Activated CD8-positive, alpha-beta T cell treated with anti-CD3 and anti-CD28 coated beads, Interleukin-2, amount 10 ng/mL, durations not matched to agents 7 days and 5 days (primary cell): ENCODE measurements at regions not wholly inside any gene's neighbourhood (a gene's known extent, or its start where the extent isn't known, plus 50 kb on each side); places are given as distances from the start of the nearest gene placed in this dataset.

Experiments used
- ATAC-seq: fragments of 150-1000 bp; cut with Tn5 transposase; one replicate; pipeline ENCODE4 v1.10.0; 2021; ENCODE audit warnings: moderate library complexity
- CTCF ChIA-PET: fragments of 350-600 bp; sonication (Branson Sonifier 250); formaldehyde crosslinking; loops from one replicate; lab custom pipeline; 2021; ENCODE audit warnings: antibody characterized with exemption; lab: Charles Lee
- POLR2A ChIA-PET: fragments of 350-600 bp; sonication (Branson Sonifier 250); formaldehyde crosslinking; loops from one replicate; lab custom pipeline; 2021; ENCODE audit warnings: antibody characterized with exemption; lab: Charles Lee
- DNase-seq: peaks from one replicate; pipeline ENCODE4 v3.0.0-alpha.2; 2020
- H3K27ac Mint-ChIP-seq: one replicate; pipeline ENCODE4 v1.8.0; 2021; ENCODE audit warnings: mild to moderate bottlenecking, mixed read lengths
- H3K27me3 Mint-ChIP-seq: one replicate; pipeline ENCODE4 v1.8.0; 2021; ENCODE audit warnings: low read depth, mixed read lengths
- H3K36me3 Mint-ChIP-seq: one replicate; pipeline ENCODE4 v1.8.0; 2021; ENCODE audit warnings: low read depth, mixed read lengths
- H3K4me1 Mint-ChIP-seq: one replicate; pipeline ENCODE4 v1.8.0; 2021; ENCODE audit warnings: low read depth, mixed read lengths
- H3K4me3 Mint-ChIP-seq: one replicate; pipeline ENCODE4 v1.8.0; 2021; ENCODE audit warnings: mild to moderate bottlenecking, mixed read lengths
- H3K9me3 Mint-ChIP-seq: one replicate; pipeline ENCODE4 v1.8.0; 2022; ENCODE audit warnings: mixed read lengths; ENCODE audit not compliant: insufficient read depth

- DNase-seq = no peak
- no peaks in the 10 kb centered on the region for H3K36me3 Mint-ChIP-seq
Measured at GRCh38 chr10:58885146-58885545, 291.3 kb upstream of the PHYHIPL start.

GRCh38 chr10:58885686-58886345, 290.6 kb upstream of the PHYHIPL start:
- ATAC-seq = no peak
- H3K36me3 Mint-ChIP-seq = no peaks in the 10 kb centered on the region
- H3K9me3 Mint-ChIP-seq = no peaks in the 10 kb centered on the region
- CTCF ChIA-PET = no interaction called here
- H3K27ac Mint-ChIP-seq = no peak overlapping the region
- POLR2A ChIA-PET = no interaction called here
- DNase-seq = no peak
- no peaks in the 10 kb centered on the region for H3K4me1 Mint-ChIP-seq
- no peak overlapping the region for H3K4me3 Mint-ChIP-seq
- H3K27me3 Mint-ChIP-seq = no peaks in the 10 kb centered on the region

More at GRCh38 chr10:58885146-58885545, 291.3 kb upstream of the PHYHIPL start:
- no peaks in the 10 kb centered on the region for H3K27me3 Mint-ChIP-seq
- H3K4me3 Mint-ChIP-seq = no peak overlapping the region
- H3K27ac Mint-ChIP-seq = no peak overlapping the region
- ChIA-PET POLR2A (no interaction called here), CTCF (no interaction called here)
- no peak for ATAC-seq
- H3K4me1 Mint-ChIP-seq = no peaks in the 10 kb centered on the region
- no peaks in the 10 kb centered on the region for H3K9me3 Mint-ChIP-seq

DNA sequence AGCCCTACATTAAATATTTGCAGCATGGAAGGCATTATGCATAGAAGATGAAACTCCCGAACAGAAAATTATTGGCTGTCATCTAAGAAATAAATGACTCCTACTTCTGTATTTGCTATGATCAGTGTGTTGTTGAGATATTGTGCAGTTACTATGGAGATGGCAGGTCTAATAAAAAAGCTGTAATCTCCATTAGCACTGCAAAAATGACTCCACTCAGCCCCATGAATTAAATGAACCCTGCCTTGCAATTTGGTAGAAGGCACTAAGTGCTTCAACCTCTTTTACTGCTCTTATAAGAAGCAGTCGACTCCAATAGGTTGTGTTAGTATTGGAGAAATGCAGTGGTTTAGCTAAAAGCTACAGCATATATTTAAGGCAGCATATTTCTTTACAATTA, 290.0 kb upstream of the PHYHIPL start:
- Mint-ChIP-seq H3K36me3 (no peaks in the 10 kb centered on the region), H3K9me3 (no peaks in the 10 kb centered on the region), H3K4me1 (no peaks in the 10 kb centered on the region), H3K27me3 (no peaks in the 10 kb centered on the region), H3K4me3 (no peak overlapping the region), H3K27ac (no peak overlapping the region)
- ATAC-seq = no peak
- no peak for DNase-seq
- CTCF ChIA-PET = no interaction called here
- POLR2A ChIA-PET = no interaction called here

GRCh38 chr10:58887474-58887873, 289.0 kb upstream of the PHYHIPL start:
- Mint-ChIP-seq H3K36me3 (no peaks in the 10 kb centered on the region), H3K27ac (no peak overlapping the region), H3K4me1 (no peaks in the 10 kb centered on the region), H3K9me3 (no peaks in the 10 kb centered on the region), H3K27me3 (no peaks in the 10 kb centered on the region), H3K4me3 (no peak overlapping the region)
- ChIA-PET CTCF (no interaction called here), POLR2A (no interaction called here)
- ATAC-seq (no peak), DNase-seq (no peak)

- no peak overlapping the region for H3K27ac Mint-ChIP-seq
- H3K36me3 Mint-ChIP-seq = no peaks in the 10 kb centered on the region
- ChIA-PET POLR2A (no interaction called here), CTCF (no interaction called here)
- no peaks in the 10 kb centered on the region for H3K27me3 Mint-ChIP-seq
- H3K4me1 Mint-ChIP-seq = no peaks in the 10 kb centered on the region
- no peak overlapping the region for H3K4me3 Mint-ChIP-seq
- ATAC-seq (no peak), DNase-seq (no peak)
- H3K9me3 Mint-ChIP-seq = no peaks in the 10 kb centered on the region
Measured at GRCh38 chr10:58888957-58889356, 287.5 kb upstream of the PHYHIPL start.

DNA sequence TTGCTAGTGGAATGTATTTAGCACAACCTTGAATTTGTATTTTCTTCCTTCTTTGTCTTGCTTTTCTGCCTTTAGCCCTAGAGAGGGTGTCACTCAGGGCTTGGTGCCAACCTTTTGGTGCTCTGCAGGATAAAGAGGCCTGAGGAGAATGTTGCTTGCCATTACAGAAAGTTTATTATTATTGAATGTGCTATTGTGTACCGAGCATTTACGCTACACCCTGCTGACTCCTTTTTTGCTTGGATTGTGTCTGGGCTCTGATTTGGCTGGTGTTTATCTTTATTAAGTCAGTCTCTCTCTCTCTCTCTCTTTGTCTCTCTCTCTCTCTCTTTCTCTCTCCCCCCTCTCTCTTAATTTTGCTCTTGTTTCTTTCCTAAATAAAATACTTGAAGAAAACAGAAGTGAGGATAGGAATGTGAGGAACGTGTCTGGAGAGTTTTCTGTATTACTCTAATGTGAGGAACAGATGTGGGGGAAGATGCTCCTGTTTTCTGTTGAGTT, 284.4 kb upstream of the PHYHIPL start:
- no peak for DNase-seq
- H3K36me3 Mint-ChIP-seq = no peaks in the 10 kb centered on the region
- no peak overlapping the region for H3K4me3 Mint-ChIP-seq
- no peaks in the 10 kb centered on the region for H3K9me3 Mint-ChIP-seq
- H3K4me1 Mint-ChIP-seq = no peaks in the 10 kb centered on the region
- ChIA-PET POLR2A (no interaction called here), CTCF (no interaction called here)
- H3K27ac Mint-ChIP-seq = no peak overlapping the region
- ATAC-seq = no peak
- no peaks in the 10 kb centered on the region for H3K27me3 Mint-ChIP-seq

DNA sequence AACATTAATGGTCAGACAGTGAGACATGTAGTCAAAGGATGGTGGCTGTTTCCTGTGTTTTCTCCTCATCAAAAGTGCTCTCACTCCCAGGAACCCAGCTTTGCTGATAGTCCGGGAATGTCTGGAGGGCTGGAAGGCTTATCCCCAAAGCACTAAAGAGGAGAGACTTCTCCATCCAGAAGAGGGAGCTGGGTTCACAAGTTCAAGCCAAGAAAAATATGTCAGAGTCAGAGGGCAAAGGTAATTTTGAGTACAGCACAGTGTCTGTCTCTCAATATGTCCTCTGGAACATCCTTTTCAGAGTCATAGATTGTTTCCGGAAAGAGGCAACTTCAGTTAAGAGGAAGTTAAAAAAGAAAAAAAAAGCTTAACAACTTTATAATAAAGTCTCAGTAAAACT, 281.5 kb upstream of the PHYHIPL start:
- no peak overlapping the region for H3K27ac Mint-ChIP-seq
- CTCF ChIA-PET = no interaction called here
- H3K4me3 Mint-ChIP-seq = no peak overlapping the region
- H3K36me3 Mint-ChIP-seq = no peaks in the 10 kb centered on the region
- no peak for DNase-seq
- H3K9me3 Mint-ChIP-seq = no peaks in the 10 kb centered on the region
- H3K27me3 Mint-ChIP-seq = no peaks in the 10 kb centered on the region
- POLR2A ChIA-PET = no interaction called here
- ATAC-seq = no peak
- no peaks in the 10 kb centered on the region for H3K4me1 Mint-ChIP-seq

DNA sequence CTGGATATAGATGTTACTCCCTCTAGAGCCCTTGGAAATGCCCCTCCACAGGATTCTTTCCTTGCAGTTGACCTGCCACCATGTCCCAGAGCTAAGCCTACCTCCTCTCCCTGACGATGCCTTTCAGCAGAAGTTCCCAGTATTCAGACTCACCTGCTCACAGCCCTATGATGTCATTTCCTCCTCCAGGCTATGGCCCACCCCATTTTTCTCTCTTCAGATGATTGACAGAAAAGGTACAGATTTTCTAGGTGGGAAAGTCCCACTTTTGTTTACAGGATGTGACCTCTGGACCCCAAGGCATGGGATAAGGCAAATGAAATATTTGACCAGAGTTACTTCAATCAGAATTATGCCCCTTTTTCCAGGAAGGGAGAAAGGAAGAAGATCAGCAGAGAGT, 280.2 kb upstream of the PHYHIPL start:
- ATAC-seq = no peak
- H3K27me3 Mint-ChIP-seq = no peaks in the 10 kb centered on the region
- no peak for DNase-seq
- POLR2A ChIA-PET = no interaction called here
- CTCF ChIA-PET = no interaction called here
- H3K4me3 Mint-ChIP-seq = no peak overlapping the region
- H3K4me1 Mint-ChIP-seq = no peaks in the 10 kb centered on the region
- no peak overlapping the region for H3K27ac Mint-ChIP-seq
- no peaks in the 10 kb centered on the region for H3K9me3 Mint-ChIP-seq
- H3K36me3 Mint-ChIP-seq = no peaks in the 10 kb centered on the region

DNA sequence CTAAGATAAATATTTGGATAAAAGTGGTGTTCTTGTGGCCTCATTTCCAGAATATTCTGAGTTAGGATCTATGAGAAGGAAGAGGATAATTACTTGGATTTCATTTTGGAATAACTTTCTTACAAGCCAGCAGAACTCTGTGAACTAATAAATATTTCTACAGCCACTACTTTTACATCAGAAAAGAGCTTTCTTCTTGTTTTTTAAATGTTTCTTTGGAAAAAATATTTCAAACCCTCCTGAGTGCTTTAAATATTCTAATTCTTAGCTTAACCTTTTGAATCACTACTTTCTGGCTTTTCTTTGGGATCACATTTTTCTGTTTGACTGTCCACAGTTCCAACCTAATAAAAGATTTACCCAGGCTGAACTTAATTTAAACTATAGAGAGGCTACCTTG, 279.2 kb upstream of the PHYHIPL start:
- Mint-ChIP-seq H3K9me3 (no peaks in the 10 kb centered on the region), H3K4me1 (no peaks in the 10 kb centered on the region), H3K4me3 (no peak overlapping the region), H3K27me3 (no peaks in the 10 kb centered on the region), H3K27ac (no peak overlapping the region), H3K36me3 (no peaks in the 10 kb centered on the region)
- ATAC-seq (no peak), DNase-seq (no peak)
- ChIA-PET POLR2A (no interaction called here), CTCF (no interaction called here)

- Mint-ChIP-seq H3K36me3 (no peaks in the 10 kb centered on the region), H3K4me3 (no peak overlapping the region), H3K27me3 (no peaks in the 10 kb centered on the region), H3K9me3 (no peaks in the 10 kb centered on the region), H3K4me1 (no peaks in the 10 kb centered on the region), H3K27ac (no peak overlapping the region)
- ChIA-PET POLR2A (no interaction called here), CTCF (no interaction called here)
- ATAC-seq (no peak), DNase-seq (no peak)
Measured at GRCh38 chr10:58897708-58898107, 278.7 kb upstream of the PHYHIPL start.

DNA sequence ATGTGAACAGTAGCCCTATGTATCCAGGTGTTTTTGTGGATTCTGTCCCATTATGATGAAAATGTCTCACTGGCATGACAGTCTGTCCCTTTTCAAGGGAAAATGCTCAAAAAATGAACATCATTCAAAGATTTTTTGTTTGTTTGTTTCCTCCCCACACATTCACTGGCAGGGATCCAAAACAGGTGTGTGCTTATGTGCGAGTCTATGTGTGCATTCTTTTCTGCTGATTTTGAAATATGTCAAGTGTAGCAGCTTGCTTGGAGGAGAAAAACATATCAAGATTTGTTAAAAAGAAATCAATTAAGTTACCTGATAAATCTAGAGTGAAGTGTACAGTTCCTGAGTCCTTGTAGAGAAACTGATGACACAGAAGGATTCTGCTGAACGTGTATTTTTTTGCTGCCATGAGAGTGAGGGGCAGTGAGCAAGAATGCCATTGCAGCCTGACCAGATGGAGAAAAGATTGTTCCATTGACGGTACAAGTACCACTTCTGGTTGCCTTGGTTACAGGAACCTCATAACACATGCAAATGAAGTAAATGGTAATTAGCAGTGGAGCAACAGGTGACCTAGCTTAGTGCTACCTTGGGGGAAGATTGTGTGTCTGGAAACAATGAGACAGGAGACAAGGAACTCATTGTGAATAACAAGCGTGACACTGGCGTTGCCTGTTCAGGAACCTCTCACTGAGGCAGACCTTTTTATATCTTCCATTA, 277.4 kb upstream of the PHYHIPL start:
- no peaks in the 10 kb centered on the region for H3K9me3 Mint-ChIP-seq
- H3K27me3 Mint-ChIP-seq = no peaks in the 10 kb centered on the region
- POLR2A ChIA-PET = no interaction called here
- H3K4me3 Mint-ChIP-seq = no peak overlapping the region
- ATAC-seq (no peak), DNase-seq (no peak)
- no peaks in the 10 kb centered on the region for H3K36me3 Mint-ChIP-seq
- CTCF ChIA-PET = no interaction called here
- no peak overlapping the region for H3K27ac Mint-ChIP-seq
- H3K4me1 Mint-ChIP-seq = no peaks in the 10 kb centered on the region

GRCh38 chr10:58901092-58901646, 275.3 kb upstream of the PHYHIPL start:
- POLR2A ChIA-PET = interaction anchor here (0.6 kb wide), 1 partner anchor 94 kb away, joined by 3 read pairs; no protein-coding TSS in a partner anchor
- Mint-ChIP-seq H3K36me3 (no peaks in the 10 kb centered on the region), H3K9me3 (no peaks in the 10 kb centered on the region), H3K4me1 (no peaks in the 10 kb centered on the region), H3K4me3 (no peak overlapping the region), H3K27me3 (no peaks in the 10 kb centered on the region), H3K27ac (no peak overlapping the region)
- CTCF ChIA-PET = no interaction called here
- ATAC-seq = no peak
- DNase-seq = no peak
